H1 (cell line): ENCODE measurements at regions not wholly inside any gene's neighbourhood (a gene's known extent, or its start where the extent isn't known, plus 50 kb on each side); places are given as distances from the start of the nearest gene placed in this dataset.

Source experiments
- CBX5 ChIP-seq: fragments of 300-800, 300-1000 bp; sonication (generic); IDR thresholded peaks from 2 replicates; pipeline ENCODE4 v1.7.1; 2016; ENCODE audit warnings: antibody characterized with exemption, low read length, low read depth
- EP300 ChIP-seq, 2 experiments: IDR thresholded peaks; 1 replicate in 1 of 2; 2 replicates in 1 of 2; pipeline ENCODE4 v1.6.1; 2011 to 2012; ENCODE audit warnings: low read depth in 2 of 2, low read length in 2 of 2, mild to moderate bottlenecking in 2 of 2, borderline replicate concordance in 1 of 2, inconsistent platforms in 1 of 2, moderate library complexity in 1 of 2
- TAF7 ChIP-seq: optimal IDR thresholded peaks from 2 replicates; pipeline ENCODE3; 2011; ENCODE audit warnings: low read depth, mild to moderate bottlenecking, inconsistent platforms, low read length, moderate library complexity, borderline replicate concordance

DNA sequence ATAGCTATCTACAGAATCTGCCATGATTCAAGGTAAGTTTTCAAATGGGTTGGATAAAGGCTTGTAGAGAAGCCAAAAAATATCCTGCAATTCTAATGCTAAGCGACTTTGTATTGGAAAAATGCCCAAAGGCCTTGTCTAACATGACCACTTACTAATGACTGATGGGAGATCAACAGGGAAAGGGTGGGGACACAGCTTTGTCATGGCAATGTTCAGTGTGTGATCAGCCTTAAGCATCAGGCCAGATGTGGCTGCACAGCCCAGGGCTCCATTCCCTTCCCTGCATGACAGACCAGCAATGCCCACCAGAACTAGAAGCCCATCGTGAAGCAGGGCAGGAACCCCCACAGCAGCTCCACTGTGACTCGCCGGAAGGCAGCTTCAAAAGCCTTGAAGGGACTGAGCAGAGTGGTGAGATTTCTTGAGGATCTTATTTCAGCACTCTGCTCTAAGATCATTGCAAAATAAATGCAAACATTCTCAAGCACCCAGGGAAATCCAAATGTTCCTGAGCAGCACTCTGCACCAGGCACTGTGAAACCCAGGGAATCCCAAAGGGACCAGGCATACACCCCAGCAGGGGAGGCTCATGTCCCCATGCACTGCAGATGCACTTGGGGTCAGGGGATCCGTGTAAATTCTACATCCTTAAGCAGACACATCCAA lies 517.9 kb upstream of the SMIM21 start (continued):
- TF ChIP-seq TAF7 (no peak), EP300 (IDR thresholded peaks at IDR 0.05; ENCODE audit: borderline replicate concordance in 1 of 2, low read depth in 2 of 2, low read length in 2 of 2) (no peak), CBX5 (no peak)
- TF ChIP-seq, all 59 proteins: peak for 0
